ENCODE measurements at regions not wholly inside any gene's neighbourhood (a gene's known extent, or its start where the extent isn't known, plus 50 kb on each side); places are given as distances from the start of the nearest gene placed in this dataset.

GRCh38 chr4:125702406-125702805, 387.7 kb downstream of the FAT4 start:
- TF ChIP-seq, protein P1, sequence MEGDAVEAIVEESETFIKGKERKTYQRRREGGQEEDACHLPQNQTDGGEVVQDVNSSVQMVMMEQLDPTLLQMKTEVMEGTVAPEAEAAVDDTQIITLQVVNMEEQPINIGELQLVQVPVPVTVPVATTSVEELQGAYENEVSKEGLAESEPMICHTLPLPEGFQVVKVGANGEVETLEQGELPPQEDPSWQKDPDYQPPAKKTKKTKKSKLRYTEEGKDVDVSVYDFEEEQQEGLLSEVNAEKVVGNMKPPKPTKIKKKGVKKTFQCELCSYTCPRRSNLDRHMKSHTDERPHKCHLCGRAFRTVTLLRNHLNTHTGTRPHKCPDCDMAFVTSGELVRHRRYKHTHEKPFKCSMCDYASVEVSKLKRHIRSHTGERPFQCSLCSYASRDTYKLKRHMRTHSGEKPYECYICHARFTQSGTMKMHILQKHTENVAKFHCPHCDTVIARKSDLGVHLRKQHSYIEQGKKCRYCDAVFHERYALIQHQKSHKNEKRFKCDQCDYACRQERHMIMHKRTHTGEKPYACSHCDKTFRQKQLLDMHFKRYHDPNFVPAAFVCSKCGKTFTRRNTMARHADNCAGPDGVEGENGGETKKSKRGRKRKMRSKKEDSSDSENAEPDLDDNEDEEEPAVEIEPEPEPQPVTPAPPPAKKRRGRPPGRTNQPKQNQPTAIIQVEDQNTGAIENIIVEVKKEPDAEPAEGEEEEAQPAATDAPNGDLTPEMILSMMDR (IDR thresholded peaks at IDR 0.05 in 4 of 5, conservative IDR thresholded peaks at IDR 0.05 in 1 of 5), result no peak
- TF ChIP-seq POLR2A (IDR thresholded peaks at IDR 0.05), result no peak
